ENCODE measurements at regions not wholly inside any gene's neighbourhood (a gene's known extent, or its start where the extent isn't known, plus 50 kb on each side); places are given as distances from the start of the nearest gene placed in this dataset.

- TF ChIP-seq CTCF (IDR thresholded peaks at IDR 0.05), result no peak
- intact Hi-C loops (cut with DNase I; ENCODE audit: low total_unique reads), result no loop called here
- Histone ChIP-seq H3K4me1 (no peaks in the 10 kb centered on the region), H3K4me3 (no peak overlapping the region), H3K27me3 (no peaks in the 10 kb centered on the region), H3K36me3 (no peaks in the 10 kb centered on the region), H3K9me3 (peaks cover 0 to 10% (median 3%) of the 10 kb centered on the region in 3 donors), H3K27ac (no peak overlapping the region)
- no peak for DNase-seq
Measured at GRCh38 chr6:153489479-153489878, 358.4 kb upstream of the RGS17 start.

GRCh38 chr6:153488267-153488666 lies 357.2 kb upstream of the RGS17 start:
- TF ChIP-seq CTCF (IDR thresholded peaks at IDR 0.05), result no peak
- Histone ChIP-seq H3K9me3 (peaks cover 0 to 10% (median 3%) of the 10 kb centered on the region in 3 donors), H3K27ac (no peak overlapping the region), H3K27me3 (no peaks in the 10 kb centered on the region), H3K4me3 (no peak overlapping the region), H3K36me3 (no peaks in the 10 kb centered on the region), H3K4me1 (no peaks in the 10 kb centered on the region)
- no peak for DNase-seq
- intact Hi-C loops (cut with DNase I; ENCODE audit: low total_unique reads), result no loop called here

GRCh38 chr6:153485072-153485471 lies 354.0 kb upstream of the RGS17 start:
- no peak for TF ChIP-seq CTCF (IDR thresholded peaks at IDR 0.05)
- Histone ChIP-seq H3K36me3 (no peaks in the 10 kb centered on the region), H3K27me3 (no peaks in the 10 kb centered on the region), H3K27ac (no peak overlapping the region), H3K9me3 (peaks cover 0 to 10% (median 3%) of the 10 kb centered on the region in 3 donors), H3K4me3 (no peak overlapping the region), H3K4me1 (no peaks in the 10 kb centered on the region)
- intact Hi-C loops (cut with DNase I; ENCODE audit: low total_unique reads), result no loop called here
- DNase-seq, result no peak

- no peak for DNase-seq
- Histone ChIP-seq H3K4me1 (no peaks in the 10 kb centered on the region), H3K4me3 (no peak overlapping the region), H3K36me3 (no peaks in the 10 kb centered on the region), H3K27me3 (no peaks in the 10 kb centered on the region), H3K9me3 (peaks cover 0 to 10% (median 3%) of the 10 kb centered on the region in 3 donors), H3K27ac (no peak overlapping the region)
- intact Hi-C loops (cut with DNase I; ENCODE audit: low total_unique reads), result no loop called here
- no peak for TF ChIP-seq CTCF (IDR thresholded peaks at IDR 0.05)
Measured at GRCh38 chr6:153484056-153484455, 353.0 kb upstream of the RGS17 start.

GRCh38 chr6:153476243-153476642 lies 345.2 kb upstream of the RGS17 start:
- H3K4me3 ChIP-seq, result no peak overlapping the region
- no peaks in the 10 kb centered on the region for H3K4me1 ChIP-seq
- intact Hi-C loops (cut with DNase I; ENCODE audit: low total_unique reads), result no loop called here
- no peak for DNase-seq
- H3K9me3 ChIP-seq, result no peaks in the 10 kb centered on the region
- no peaks in the 10 kb centered on the region for H3K36me3 ChIP-seq
- H3K27me3 ChIP-seq, result no peaks in the 10 kb centered on the region
- TF ChIP-seq CTCF (IDR thresholded peaks at IDR 0.05), result no peak
- H3K27ac ChIP-seq, result no peak overlapping the region

- intact Hi-C loops (cut with DNase I; ENCODE audit: low total_unique reads), result no loop called here
- TF ChIP-seq CTCF (IDR thresholded peaks at IDR 0.05), result no peak
- no peak for DNase-seq
- Histone ChIP-seq H3K36me3 (no peaks in the 10 kb centered on the region), H3K4me1 (no peaks in the 10 kb centered on the region), H3K4me3 (no peak overlapping the region), H3K9me3 (no peaks in the 10 kb centered on the region), H3K27ac (no peak overlapping the region), H3K27me3 (no peaks in the 10 kb centered on the region)
Measured at GRCh38 chr6:153465050-153465449, 334.0 kb upstream of the RGS17 start.
